H1 (cell line): ENCODE measurements at regions not wholly inside any gene's neighbourhood (a gene's known extent, or its start where the extent isn't known, plus 50 kb on each side); places are given as distances from the start of the nearest gene placed in this dataset.

Experiments
- CTCF ChIA-PET: fragments of 300-600 bp; sonication (Branson Sonifier 250); formaldehyde crosslinking; loops from one replicate; lab custom pipeline; 2021; ENCODE audit not compliant: partially characterized antibody; lab: Charles Lee
- POLR2A ChIA-PET: fragments of 300-600 bp; sonication (Branson Sonifier 250); formaldehyde crosslinking; loops from one replicate; lab custom pipeline; 2021; ENCODE audit warnings: inconsistent platforms; ENCODE audit not compliant: partially characterized antibody; lab: Charles Lee
- DNase-seq, 2 experiments: peaks; one replicate each; pipeline versions ENCODE4 v3.0.0 to v3.0.0-alpha.2; 2010 to 2022; ENCODE audit warnings: low spot score in 2 of 2, low read depth in 1 of 2, mixed read lengths in 1 of 2
- FAIRE-seq: peaks from 2 replicates; lab custom pipeline; 2011; peaks lifted over from hg19 to GRCh38; lab: Jason Lieb, UNC
- H2AFZ ChIP-seq: 2 replicates; pipeline ENCODE4 v1.8.1; 2012; ENCODE audit warnings: low read length, inconsistent platforms
- H2AK5ac ChIP-seq: 2 replicates; pipeline ENCODE4 v1.6.1; 2013; ENCODE audit warnings: low read depth, low read length
- H2BK120ac ChIP-seq: replicated peaks from 2 replicates; pipeline ENCODE3; 2013; ENCODE audit warnings: low read depth, low read length, inconsistent platforms
- H2BK12ac ChIP-seq: 2 replicates; pipeline ENCODE4 v1.6.1; 2013; ENCODE audit warnings: low read depth, low read length
- H2BK15ac ChIP-seq: 2 replicates; pipeline ENCODE4 v1.6.1; 2013; ENCODE audit warnings: low read length
- H2BK20ac ChIP-seq: 2 replicates; pipeline ENCODE4 v1.6.1; 2013; ENCODE audit warnings: low read length
- H2BK5ac ChIP-seq: 2 replicates; pipeline ENCODE4 v1.6.1; 2013; ENCODE audit warnings: low read depth, low read length
- H3K14ac ChIP-seq: 2 replicates; pipeline ENCODE4 v1.6.1; 2013; ENCODE audit warnings: inconsistent platforms; ENCODE audit not compliant: insufficient read length
- H3K18ac ChIP-seq: 2 replicates; pipeline ENCODE4 v1.6.1; 2013; ENCODE audit warnings: low read length; ENCODE audit errors: extremely low read depth
- H3K23ac ChIP-seq: 2 replicates; pipeline ENCODE4 v1.6.1; 2013; ENCODE audit warnings: inconsistent platforms; ENCODE audit not compliant: insufficient read length
- H3K23me2 ChIP-seq: 2 replicates; pipeline ENCODE4 v1.6.1; 2013; ENCODE audit warnings: low read depth, low read length
- H3K27ac ChIP-seq: 2 replicates; pipeline ENCODE4 v1.6.1; 2011; ENCODE audit warnings: low read depth, low read length, inconsistent platforms
- H3K27me3 ChIP-seq, 4 experiments: replicated peaks in 1 of 4; 1 replicate in 1 of 4; 2 replicates in 3 of 4; pipeline versions ENCODE4 v1.6.1 to v1.8.1; 2011 to 2013; ENCODE audit warnings: low read length in 3 of 4, mild to moderate bottlenecking in 3 of 4, inconsistent platforms in 2 of 4, mixed read lengths in 2 of 4, moderate library complexity in 1 of 4; ENCODE audit not compliant: control insufficient read depth in 3 of 4, insufficient read depth in 3 of 4; ENCODE audit errors: extremely low read depth in 1 of 4
- H3K36me3 ChIP-seq, 4 experiments: 2 replicates each; pipeline versions ENCODE4 v1.6.1 to v1.8.1; 2011 to 2013; ENCODE audit warnings: mild to moderate bottlenecking in 4 of 4, low read length in 3 of 4, moderate library complexity in 2 of 4, control low read depth in 1 of 4, inconsistent platforms in 1 of 4; ENCODE audit not compliant: insufficient read depth in 4 of 4, control insufficient read depth in 2 of 4
- H3K4ac ChIP-seq: replicated peaks from 2 replicates; pipeline ENCODE3; 2013; ENCODE audit warnings: low read length, low read depth, mixed read lengths, inconsistent platforms; ENCODE audit not compliant: insufficient read length
- H3K4me1 ChIP-seq, 4 experiments: replicated peaks in 1 of 4; 1 replicate in 1 of 4; 2 replicates in 3 of 4; pipeline versions ENCODE4 v1.6.1 to v1.8.1; 2011 to 2013; ENCODE audit warnings: low read length in 3 of 4, inconsistent platforms in 2 of 4, mixed read lengths in 1 of 4; ENCODE audit not compliant: insufficient read depth in 4 of 4, control insufficient read depth in 3 of 4
- H3K4me2 ChIP-seq, 2 experiments: 2 replicates each; pipeline versions ENCODE4 v1.6.1 to v1.8.1; 2011 to 2013; ENCODE audit warnings: low read depth in 2 of 2, low read length in 2 of 2, control low read depth in 1 of 2, inconsistent platforms in 1 of 2, mild to moderate bottlenecking in 1 of 2; ENCODE audit not compliant: insufficient read depth in 1 of 2
- H3K4me3 ChIP-seq, 4 experiments: fragments of 200-600, 300-600 bp in 1 of 4; sonication (generic), shearing (Covaris generic), sonication (Bioruptor Twin) in 1 of 4; 2 replicates each; pipeline versions ENCODE4 v1.5.1 to v1.8.1; 2011 to 2016; ENCODE audit warnings: low read length in 4 of 4, low read depth in 3 of 4, control low read depth in 2 of 4, inconsistent platforms in 2 of 4, mild to moderate bottlenecking in 2 of 4, mixed read lengths in 1 of 4, moderate library complexity in 1 of 4; ENCODE audit not compliant: insufficient read depth in 2 of 4; ENCODE audit errors: extremely low read depth in 1 of 4
- H3K56ac ChIP-seq: replicated peaks from 2 replicates; pipeline ENCODE3; 2013; ENCODE audit warnings: low read depth, mild to moderate bottlenecking, mixed read lengths, low read length, inconsistent platforms; ENCODE audit not compliant: insufficient read length
- H3K79me1 ChIP-seq: 2 replicates; pipeline ENCODE4 v1.6.1; 2013; ENCODE audit warnings: low read depth, low read length, control low read depth
- H3K79me2 ChIP-seq, 2 experiments: 2 replicates each; pipeline versions ENCODE4 v1.6.1 to v1.8.1; 2012 to 2013; ENCODE audit warnings: low read length in 2 of 2, mild to moderate bottlenecking in 2 of 2, inconsistent platforms in 1 of 2; ENCODE audit not compliant: insufficient read depth in 2 of 2, control insufficient read depth in 1 of 2
- H3K9ac ChIP-seq, 4 experiments: replicated peaks in 1 of 4; 1 replicate in 1 of 4; 2 replicates in 3 of 4; pipeline versions ENCODE4 v1.6.1 to v1.8.1; 2011 to 2013; ENCODE audit warnings: low read depth in 3 of 4, low read length in 3 of 4, control low read depth in 2 of 4, mild to moderate bottlenecking in 2 of 4, moderate library complexity in 2 of 4, inconsistent platforms in 1 of 4; ENCODE audit errors: extremely low read depth in 1 of 4
- H3K9me3 ChIP-seq, 2 experiments: 2 replicates each; pipeline versions ENCODE4 v1.6.1 to v1.8.1; 2012 to 2013; ENCODE audit warnings: mild to moderate bottlenecking in 2 of 2, moderate library complexity in 2 of 2, control low read depth in 1 of 2, inconsistent platforms in 1 of 2, low read depth in 1 of 2, low read length in 1 of 2, mixed read lengths in 1 of 2; ENCODE audit not compliant: insufficient read depth in 2 of 2
- H4K20me1 ChIP-seq, 2 experiments: replicated peaks in 1 of 2; 2 replicates each; pipeline versions ENCODE3 to v1.8.1; 2011 to 2013; ENCODE audit warnings: inconsistent platforms in 2 of 2, low read length in 2 of 2, mild to moderate bottlenecking in 1 of 2; ENCODE audit not compliant: insufficient read depth in 2 of 2, control insufficient read depth in 1 of 2
- H4K5ac ChIP-seq: 2 replicates; pipeline ENCODE4 v1.6.1; 2013; ENCODE audit warnings: low read length, low read depth, mixed read lengths, inconsistent platforms; ENCODE audit not compliant: insufficient read length
- H4K8ac ChIP-seq: 2 replicates; pipeline ENCODE4 v1.8.0; 2013; ENCODE audit warnings: mild to moderate bottlenecking, moderate library complexity, low read length, inconsistent platforms; ENCODE audit not compliant: insufficient read depth; ENCODE audit errors: extremely low read depth
- H4K91ac ChIP-seq: replicated peaks from 2 replicates; pipeline ENCODE3; 2013; ENCODE audit warnings: low read length, mixed read lengths, inconsistent platforms; ENCODE audit not compliant: insufficient read length
- ATF3 ChIP-seq: IDR thresholded peaks from 2 replicates; pipeline ENCODE4 v1.6.1; 2011; ENCODE audit warnings: low read depth, mild to moderate bottlenecking, low read length; ENCODE audit not compliant: insufficient read depth
- BRCA1 ChIP-seq: IDR thresholded peaks from 2 replicates; pipeline ENCODE4 v1.6.1; 2012; ENCODE audit warnings: low read depth, low read length, improper control_type of control experiment
- CBX8 ChIP-seq: fragments of 300-800, 300-1000 bp; sonication (generic); IDR thresholded peaks from 2 replicates; pipeline ENCODE4 v1.7.1; 2016; ENCODE audit warnings: low read depth, low read length, borderline replicate concordance
- EZH2 ChIP-seq: fragments of 200-600 bp; sonication (generic); IDR thresholded peaks from 2 replicates; pipeline ENCODE4 v1.7.1; 2012; ENCODE audit warnings: low read depth, mild to moderate bottlenecking, moderate library complexity, low read length, inconsistent platforms; ENCODE audit not compliant: severe bottlenecking
- HDAC2 ChIP-seq, 2 experiments: fragments of 300-600 bp in 1 of 2; sonication (generic) in 1 of 2; IDR thresholded peaks; 2 replicates each; pipeline ENCODE4 v1.6.1; 2011 to 2012; ENCODE audit warnings: low read depth in 2 of 2, low read length in 2 of 2, mild to moderate bottlenecking in 2 of 2, moderate library complexity in 2 of 2, borderline replicate concordance in 1 of 2, inconsistent platforms in 1 of 2
- KDM4A ChIP-seq: IDR thresholded peaks from one replicate; pipeline ENCODE4 v1.7.1; 2012; ENCODE audit warnings: low read depth, mild to moderate bottlenecking, moderate library complexity, low read length, inconsistent platforms; ENCODE audit not compliant: severe bottlenecking
- PHF8 ChIP-seq: fragments of 200-600 bp; sonication (generic); conservative IDR thresholded peaks from 2 replicates; pipeline ENCODE4 v1.7.1; 2012; ENCODE audit warnings: low read depth, mild to moderate bottlenecking, inconsistent platforms, low read length, moderate library complexity
- RBBP5 ChIP-seq: IDR thresholded peaks from 2 replicates; pipeline ENCODE4 v1.7.1; 2012; ENCODE audit warnings: low read depth, mild to moderate bottlenecking, inconsistent platforms, low read length, moderate library complexity, borderline replicate concordance
- SAP30 ChIP-seq: fragments of 300-600 bp; sonication (generic); IDR thresholded peaks from 2 replicates; pipeline ENCODE4 v1.7.1; 2012; ENCODE audit warnings: low read length, moderate library complexity, mild to moderate bottlenecking, inconsistent platforms; ENCODE audit not compliant: insufficient read depth, insufficient replicate concordance
- SIRT6 ChIP-seq: IDR thresholded peaks from one replicate; pipeline ENCODE4 v1.7.1; 2012; ENCODE audit warnings: low read length, inconsistent platforms
- TAF1 ChIP-seq: IDR thresholded peaks from 2 replicates; pipeline ENCODE4 v1.6.1; 2011; ENCODE audit warnings: mild to moderate bottlenecking, low read depth, low read length
- ZNF274 ChIP-seq: IDR thresholded peaks from 2 replicates; pipeline ENCODE4 v1.7.0; 2012; ENCODE audit warnings: low read length, borderline replicate concordance; ENCODE audit errors: extremely low read depth
- WGBS, 2 experiments: shearing (Covaris generic) in 1 of 2; methylation state at CpG; one replicate each; pipeline versions ENCODE4 v1.1.6 to v1.1.7; 2013 to 2015; ENCODE audit warnings: low lambda C conversion rate in 2 of 2, mixed read lengths in 2 of 2, inconsistent platforms in 1 of 2, low coverage in 1 of 2, missing lambda C conversion rate in 1 of 2; ENCODE audit not compliant: insufficient replicate concordance in 2 of 2, insufficient coverage in 1 of 2, insufficient read length in 1 of 2; ENCODE audit errors: extremely low coverage in 1 of 2, missing lambda C conversion rate in 1 of 2; 5-methylcytosine and 5-hydroxymethylcytosine counted together
- TF ChIP-seq, protein P1 (sequence below): IDR thresholded peaks from 2 replicates; pipeline ENCODE4 v1.6.1; 2011; ENCODE audit warnings: low read length, improper control_type of control experiment

GRCh38 chr10:60589376-60589775 lies 188.9 kb upstream of the CDK1 start:
- no peaks in the 10 kb centered on the region for H3K4me1 ChIP-seq
- no peaks in the 10 kb centered on the region for H3K79me1 ChIP-seq
- FAIRE-seq: no peak
- no peak overlapping the region for H3K56ac ChIP-seq
- H4K5ac ChIP-seq: no peak overlapping the region
- DNase-seq: no peak
- H3K23me2 ChIP-seq: no peaks in the 10 kb centered on the region
- no peak overlapping the region for H3K4me3 ChIP-seq
- H2BK20ac ChIP-seq: no peak overlapping the region
- no peak overlapping the region for H2BK120ac ChIP-seq
- no peaks in the 10 kb centered on the region for H3K9me3 ChIP-seq
- H3K23ac ChIP-seq: no peak overlapping the region
- 85% methylated on average over 2 of the region's 2 CpGs; no CpG with 5 or more reads in 1 of the 2 experiments for WGBS, 2 experiments
- H3K4me2 ChIP-seq: no peak overlapping the region
- no peak overlapping the region for H3K18ac ChIP-seq
- H2BK12ac ChIP-seq: no peak overlapping the region
- no peaks in the 10 kb centered on the region for H3K79me2 ChIP-seq
- no peak overlapping the region for H2BK15ac ChIP-seq
- no peak overlapping the region for H3K9ac ChIP-seq
- H4K20me1 ChIP-seq: peaks cover 0 to 1% of the 10 kb centered on the region in 2 experiments
- ChIA-PET CTCF (no interaction called here), POLR2A (no interaction called here)
- H3K14ac ChIP-seq: no peak overlapping the region
- no peak overlapping the region for H2AFZ ChIP-seq
- no peaks in the 10 kb centered on the region for H3K36me3 ChIP-seq
- H3K4ac ChIP-seq: no peak overlapping the region
- no peak overlapping the region for H4K91ac ChIP-seq
- H2AK5ac ChIP-seq: no peak overlapping the region
- H4K8ac ChIP-seq: no peak overlapping the region
- H3K27me3 ChIP-seq: no peaks in the 10 kb centered on the region
- no peak overlapping the region for H2BK5ac ChIP-seq
- H3K27ac ChIP-seq: no peak overlapping the region
- TF ChIP-seq, protein P1, sequence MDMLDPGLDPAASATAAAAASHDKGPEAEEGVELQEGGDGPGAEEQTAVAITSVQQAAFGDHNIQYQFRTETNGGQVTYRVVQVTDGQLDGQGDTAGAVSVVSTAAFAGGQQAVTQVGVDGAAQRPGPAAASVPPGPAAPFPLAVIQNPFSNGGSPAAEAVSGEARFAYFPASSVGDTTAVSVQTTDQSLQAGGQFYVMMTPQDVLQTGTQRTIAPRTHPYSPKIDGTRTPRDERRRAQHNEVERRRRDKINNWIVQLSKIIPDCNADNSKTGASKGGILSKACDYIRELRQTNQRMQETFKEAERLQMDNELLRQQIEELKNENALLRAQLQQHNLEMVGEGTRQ: no peak
- TF ChIP-seq EZH2 (no peak), PHF8 (no peak), SIRT6 (no peak), SAP30 (no peak), RBBP5 (no peak), TAF1 (no peak), CBX8 (no peak), ATF3 (no peak), ZNF274 (no peak), BRCA1 (no peak), KDM4A (no peak), HDAC2 (IDR thresholded peaks at IDR 0.05; ENCODE audit: borderline replicate concordance in 1 of 2, low read depth in 2 of 2, low read length in 2 of 2) (no peak)
